HCT116 (cell line): ENCODE measurements at regions not wholly inside any gene's neighbourhood (a gene's known extent, or its start where the extent isn't known, plus 50 kb on each side); places are given as distances from the start of the nearest gene placed in this dataset.

Experiments used
- ATAC-seq: fragments of 200-7000 bp; cut with Tn5 transposase; 2 replicates; pipeline ENCODE4 v1.9.1; 2020; ENCODE audit warnings: mild to moderate bottlenecking, moderate library complexity
- BruUV-seq: library from RNA; stranded (reverse); fragments of 400-500 nt; replicated peaks from 2 replicates; lab custom pipeline; 2021; lab: Mats Ljungman, UMichigan
- CTCF ChIA-PET: fragments of 300-600 bp; sonication (Branson Sonifier 250); formaldehyde crosslinking; loops from one replicate; lab custom pipeline; 2021; ENCODE audit warnings: antibody characterized with exemption; lab: Charles Lee
- POLR2A ChIA-PET: fragments of 300-600, 350-600 bp; sonication (Branson Sonifier 250); formaldehyde crosslinking; loops from one replicate; lab custom pipeline; 2021; ENCODE audit warnings: antibody characterized with exemption; lab: Charles Lee
- RAD21 ChIA-PET, 2 experiments: fragments of 300-600 bp; sonication (Branson Sonifier 250); formaldehyde crosslinking; loops; one replicate each; lab custom pipeline; 2023; ENCODE audit warnings: low total read pairs in 2 of 2; ENCODE audit not compliant: uncharacterized antibody in 2 of 2, unreplicated experiment in 2 of 2, low non-redundant PET in 1 of 2; lab: Charles Lee
- DNase-seq: peaks from one replicate; pipeline ENCODE4 v3.0.0-alpha.2; 2010; ENCODE audit warnings: low read depth, low spot score
- H2AFZ ChIP-seq: fragments of 200-600 bp; shearing (Covaris generic), sonication (generic); 2 replicates; pipeline ENCODE4 v1.6.1; 2017; ENCODE audit warnings: low read depth, mixed run types, mixed read lengths, antibody characterized with exemption, low read length; ENCODE audit not compliant: poor library complexity, severe bottlenecking
- H3K27ac ChIP-seq: 2 replicates; pipeline ENCODE4 v1.5.1; 2012; ENCODE audit warnings: low read depth, low read length
- H3K27me3 ChIP-seq: fragments of 200-600 bp; sonication (generic); 2 replicates; pipeline ENCODE4 v1.6.1; 2016; ENCODE audit warnings: mixed run types, low read length, mixed read lengths; ENCODE audit not compliant: insufficient read depth
- H3K36me3 ChIP-seq, 2 experiments: fragments of 200-500 bp in 1 of 2; fragments of 200-600 bp in 1 of 2; sonication (Bioruptor generic) in 1 of 2; sonication (generic) in 1 of 2; 2 replicates each; pipeline versions ENCODE4 v1.5.1 to v1.6.1; 2014 to 2016; ENCODE audit warnings: low read length in 2 of 2, inconsistent platforms in 1 of 2, mixed read lengths in 1 of 2, mixed run types in 1 of 2; ENCODE audit not compliant: insufficient read depth in 2 of 2, control insufficient read depth in 1 of 2
- H3K4me1 ChIP-seq, 2 experiments: fragments of 200-600 bp in 1 of 2; sonication (generic) in 1 of 2; 2 replicates each; pipeline versions ENCODE4 v1.5.1 to v1.6.1; 2012 to 2017; ENCODE audit warnings: low read length in 2 of 2, inconsistent platforms in 1 of 2, mild to moderate bottlenecking in 1 of 2, mixed read lengths in 1 of 2, mixed run types in 1 of 2, moderate library complexity in 1 of 2; ENCODE audit not compliant: insufficient read depth in 2 of 2, control insufficient read depth in 1 of 2
- H3K4me2 ChIP-seq: fragments of 200-600 bp; sonication (generic); 2 replicates; pipeline ENCODE4 v1.6.1; 2017; ENCODE audit warnings: mixed run types, low read length, mixed read lengths
- H3K4me3 ChIP-seq, 2 experiments: fragments of 200-600 bp in 1 of 2; sonication (generic) in 1 of 2; replicated peaks in 1 of 2; 2 replicates each; pipeline ENCODE4 v1.5.1; 2011 to 2016; ENCODE audit warnings: low read length in 2 of 2, control low read depth in 1 of 2, low read depth in 1 of 2, mild to moderate bottlenecking in 1 of 2, mixed read lengths in 1 of 2, mixed run types in 1 of 2
- H3K79me2 ChIP-seq: fragments of 200-600 bp; sonication (generic); 2 replicates; pipeline ENCODE4 v1.6.1; 2017; ENCODE audit warnings: mild to moderate bottlenecking, mixed run types, low read length, moderate library complexity, mixed read lengths; ENCODE audit not compliant: insufficient read depth
- H3K9ac ChIP-seq: fragments of 200-600 bp; sonication (generic); 2 replicates; pipeline ENCODE4 v1.6.1; 2016; ENCODE audit warnings: low read length, mixed read lengths
- H3K9me2 ChIP-seq: fragments of 200-600 bp; sonication (generic), shearing (Covaris generic); 2 replicates; pipeline ENCODE4 v1.6.1; 2017; ENCODE audit warnings: mixed run types, mild to moderate bottlenecking, moderate library complexity; ENCODE audit not compliant: insufficient read depth
- H3K9me3 ChIP-seq, 2 experiments: fragments of 200-500 bp in 1 of 2; fragments of 200-600 bp in 1 of 2; sonication (Bioruptor generic) in 1 of 2; sonication (generic) in 1 of 2; 2 replicates each; pipeline ENCODE4 v1.6.1; 2014 to 2017; ENCODE audit warnings: low read length in 2 of 2, mixed read lengths in 2 of 2, inconsistent platforms in 1 of 2, low read depth in 1 of 2, mild to moderate bottlenecking in 1 of 2, mixed run types in 1 of 2, moderate library complexity in 1 of 2; ENCODE audit not compliant: control insufficient read depth in 1 of 2, insufficient read depth in 1 of 2
- H4K20me1 ChIP-seq: fragments of 200-600 bp; sonication (generic), shearing (Covaris generic); 2 replicates; pipeline ENCODE4 v1.6.1; 2017; ENCODE audit warnings: mixed run types, mild to moderate bottlenecking, moderate library complexity; ENCODE audit not compliant: insufficient read depth
- ELF1 ChIP-seq: IDR thresholded peaks from 2 replicates; pipeline ENCODE4 v1.6.1; 2012; ENCODE audit warnings: low read depth, borderline replicate concordance
- EZH2 ChIP-seq: fragments of 200-600 bp; sonication (generic); IDR thresholded peaks from 2 replicates; pipeline ENCODE4 v1.6.1; 2017; ENCODE audit warnings: antibody characterized with exemption, mixed run types
- EZH2phosphoT487 ChIP-seq: fragments of 200-600 bp; IDR thresholded peaks from 2 replicates; pipeline ENCODE4 v1.6.1; 2018; ENCODE audit warnings: antibody characterized with exemption, borderline replicate concordance
- JUND ChIP-seq: IDR thresholded peaks from 2 replicates; pipeline ENCODE4 v1.6.1; 2012
- MAX ChIP-seq: IDR thresholded peaks from 2 replicates; pipeline ENCODE4 v1.6.1; 2012
- POLR2A ChIP-seq: IDR thresholded peaks from 2 replicates; pipeline ENCODE4 v1.7.0; 2011; ENCODE audit warnings: borderline replicate concordance; ENCODE audit not compliant: insufficient read depth, insufficient read length; ENCODE audit errors: extremely low read depth
- POLR2AphosphoS5 ChIP-seq: IDR thresholded peaks from 2 replicates; pipeline ENCODE4 v1.6.1; 2011; ENCODE audit warnings: mild to moderate bottlenecking, low read depth, low read length, moderate library complexity
- REST ChIP-seq: IDR thresholded peaks from 2 replicates; pipeline ENCODE4 v1.6.1; 2012; ENCODE audit warnings: low read depth
- intact Hi-C: fragments of 100-400 bp; cut with micrococcal nuclease; formaldehyde crosslinking; loops from 2 replicates; pipeline ENCODE4 v1.10.0; 2022

- CTCF ChIA-PET = interaction anchor here (2.8 kb wide), 1 partner anchor 83 kb away, joined by 29 read pairs; no protein-coding TSS in a partner anchor
- Histone ChIP-seq H3K4me1 (no peaks in the 10 kb centered on the region), H3K4me3 (no peak overlapping the region), H3K9me2 (no peaks in the 10 kb centered on the region), H4K20me1 (no peaks in the 10 kb centered on the region), H3K27me3 (no peaks in the 10 kb centered on the region), H2AFZ (no peak overlapping the region), H3K4me2 (no peak overlapping the region), H3K9me3 (no peaks in the 10 kb centered on the region), H3K36me3 (no peaks in the 10 kb centered on the region), H3K79me2 (no peaks in the 10 kb centered on the region), H3K27ac (no peak overlapping the region), H3K9ac (no peak overlapping the region)
- intact Hi-C loops = no loop called here
- no peak for DNase-seq
- POLR2A ChIA-PET = no interaction called here
- RAD21 ChIA-PET = no interaction called here
- ATAC-seq = no peak
- TF ChIP-seq ELF1 = no peak
- no peak for TF ChIP-seq EZH2phosphoT487
- TF ChIP-seq POLR2AphosphoS5 = no peak
- no peak for TF ChIP-seq JUND
- no peak for TF ChIP-seq POLR2A
- TF ChIP-seq EZH2 = no peak
- TF ChIP-seq MAX = no peak
- no peak for TF ChIP-seq REST
- no TSS peak for BruUV-seq
These were observed 83.0 kb downstream of the ISX start for GRCh38 chr22:35148866-35149548.
